OCI-M1 (cell line): ENCODE measurements at regions not wholly inside any gene's neighbourhood (a gene's known extent, or its start where the extent isn't known, plus 50 kb on each side); places are given as distances from the start of the nearest gene placed in this dataset.
"Not testable (repeated sequence)": the region's sequence is repeated elsewhere in the genome, so short reads cannot be mapped to it uniquely, and the experiment has no call there.

Source experiments
- DNase-seq: peaks from one replicate; lab custom pipeline; 2025; lab: John Stamatoyannopoulos, UW

GRCh38 chr13:107669391-107669993, 545.8 kb downstream of the LIG4 start:
- DNase-seq, result no peak

- DNase-seq, result no peak
Observed at GRCh38 chr13:107665926-107666458, 549.3 kb downstream of the LIG4 start.

- peak; percentile 61 for DNase-seq
Observed at GRCh38 chr13:107650081-107650701, 565.1 kb downstream of the LIG4 start.

- DNase-seq, result no peak
Observed at GRCh38 chr13:107649079-107649478, 566.3 kb downstream of the LIG4 start.

GRCh38 chr13:107644136-107644535, 571.2 kb downstream of the LIG4 start:
- no peak for DNase-seq

DNA sequence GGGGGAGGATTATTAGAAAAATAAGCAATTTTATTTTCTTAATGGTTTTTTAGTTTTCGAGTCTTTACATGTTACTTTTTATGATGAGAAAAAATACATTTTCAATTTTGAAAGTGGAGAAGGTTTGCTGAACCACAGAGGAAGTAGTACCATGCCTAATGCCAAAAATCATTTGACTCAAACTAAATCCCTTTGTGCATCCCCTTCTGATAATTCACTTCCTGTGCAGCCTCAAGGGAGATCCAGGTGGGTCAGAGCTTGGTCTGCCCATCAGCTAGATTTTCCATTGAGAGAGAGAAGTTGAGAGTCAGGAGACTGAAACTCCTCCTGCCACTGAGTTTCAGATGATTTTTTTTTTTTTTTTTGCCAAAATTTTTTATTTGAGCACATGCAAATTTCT, 571.7 kb downstream of the LIG4 start:
- DNase-seq, result no peak

DNA sequence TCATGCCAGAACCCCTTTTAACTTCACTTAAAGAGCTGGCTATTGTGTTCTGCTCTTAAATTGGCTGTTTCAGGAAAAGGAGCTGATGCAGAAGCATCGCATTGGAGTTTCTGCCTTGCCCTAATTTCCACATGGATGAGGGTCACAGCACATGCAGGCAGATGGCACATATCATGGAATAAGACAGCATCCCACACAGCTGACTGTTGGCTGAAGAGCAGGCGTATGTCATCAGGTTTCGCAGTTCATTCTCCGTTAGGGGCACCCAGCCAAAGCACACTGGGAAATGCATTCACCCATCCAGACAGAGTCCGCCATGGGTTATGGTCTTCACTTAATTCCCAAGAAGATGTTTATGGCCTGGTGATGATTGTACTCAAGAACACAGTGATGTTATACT, 572.5 kb downstream of the LIG4 start:
- DNase-seq, result no peak

DNA sequence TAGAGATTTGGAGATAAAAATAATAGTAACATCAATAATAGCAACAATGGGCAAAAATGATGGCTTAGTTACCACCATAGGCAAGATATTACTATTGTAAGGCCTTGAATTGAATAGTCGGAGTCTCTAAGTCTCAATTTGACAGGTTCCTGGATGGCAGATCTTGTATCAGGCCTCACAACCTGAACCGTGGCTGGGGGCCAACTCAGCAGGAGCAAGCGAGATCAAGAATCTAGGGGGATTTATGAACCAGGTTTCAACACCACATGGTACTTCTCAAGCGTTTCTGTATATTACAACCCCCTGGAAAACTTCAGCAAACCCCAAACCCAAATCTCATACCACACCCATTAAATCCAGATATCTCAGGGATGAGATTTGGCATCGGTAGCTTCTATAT, 573.8 kb downstream of the LIG4 start:
- DNase-seq, result no peak

- no peak for DNase-seq
Observed at GRCh38 chr13:107625648-107626047, 589.7 kb downstream of the LIG4 start.

GRCh38 chr13:107617527-107617926, 597.8 kb downstream of the LIG4 start:
- peak; percentile 4 for DNase-seq

DNA sequence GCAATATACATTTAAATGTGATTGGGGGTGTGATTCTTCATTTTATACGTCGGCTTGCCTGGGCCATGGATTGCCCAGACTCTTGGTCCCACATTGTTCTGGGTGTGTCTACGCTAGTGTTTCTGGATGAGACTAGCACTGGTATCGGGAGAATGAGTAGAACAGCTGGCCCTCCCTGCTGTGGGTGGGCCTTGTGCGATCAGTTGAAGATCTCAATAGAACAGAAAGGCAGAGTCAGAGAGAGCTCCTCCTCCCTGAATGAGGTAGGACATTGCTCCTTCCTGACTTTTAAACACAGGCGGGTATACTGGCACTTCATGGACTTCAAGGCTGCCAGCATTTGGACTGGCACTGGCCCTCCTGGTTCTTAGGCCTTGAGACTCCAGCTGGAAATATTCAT, 603.0 kb downstream of the LIG4 start:
- no peak for DNase-seq

GRCh38 chr13:107608736-107609135, 606.6 kb downstream of the LIG4 start:
- DNase-seq, result no peak

GRCh38 chr13:107600971-107601370, 614.4 kb downstream of the LIG4 start:
- no peak for DNase-seq

- DNase-seq, result not testable (repeated sequence)
Observed at GRCh38 chr13:107596306-107596705, 619.0 kb downstream of the LIG4 start.

- no peak for DNase-seq
Observed at GRCh38 chr13:107590556-107590955, 624.8 kb downstream of the LIG4 start.

DNA sequence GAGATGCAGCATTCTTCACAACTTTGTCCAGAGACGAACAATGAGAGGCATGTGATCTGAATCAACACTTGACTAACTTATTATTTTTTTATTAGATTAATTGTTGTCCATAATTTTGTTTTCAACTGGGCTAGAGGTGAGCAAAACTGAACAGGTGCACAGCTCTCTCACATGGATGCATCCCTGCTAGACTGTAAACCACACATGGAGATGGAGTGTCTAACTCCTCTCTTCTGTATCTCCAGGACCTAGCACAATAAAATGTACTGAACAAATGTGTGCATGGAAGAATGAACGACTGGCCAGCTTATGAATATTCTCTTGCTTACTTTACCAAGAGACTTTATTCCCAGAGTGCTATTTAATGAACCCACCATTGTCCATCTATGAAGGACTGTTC, 627.7 kb downstream of the LIG4 start:
- no peak for DNase-seq

GRCh38 chr13:107586216-107586615, 629.1 kb downstream of the LIG4 start:
- DNase-seq, result no peak

DNA sequence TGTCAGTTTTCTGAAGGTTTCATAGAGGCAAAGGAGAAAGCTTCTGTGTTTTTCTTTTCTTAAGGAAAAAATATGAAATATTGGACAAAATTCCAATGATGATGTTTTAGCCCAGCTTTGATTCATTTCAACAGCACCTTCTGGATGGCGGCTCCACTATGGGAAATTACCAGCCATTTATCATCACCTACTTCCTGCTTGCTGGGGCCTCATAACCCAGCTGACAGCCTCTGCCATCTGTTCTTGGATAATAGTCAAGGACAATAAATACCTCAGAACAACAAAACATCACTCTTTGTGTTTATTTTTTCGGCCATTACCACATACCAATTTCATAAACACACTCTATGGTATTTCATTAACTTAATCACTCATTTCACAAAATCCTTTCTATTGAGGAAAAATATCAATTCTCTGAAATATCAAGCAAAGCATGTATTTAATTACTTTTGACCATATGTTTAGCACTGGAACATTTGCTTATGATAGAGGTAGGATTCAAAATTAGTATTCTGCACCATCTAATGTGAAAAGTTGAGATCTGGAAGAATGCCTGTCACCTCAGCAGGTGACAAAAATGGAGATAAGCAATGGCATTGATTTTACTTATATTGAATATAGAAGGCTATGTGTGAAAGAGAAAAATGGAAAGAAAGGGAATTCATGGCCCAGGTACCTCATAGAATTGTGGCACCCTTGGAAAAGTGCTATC, 629.7 kb downstream of the LIG4 start:
- DNase-seq, result no peak

DNA sequence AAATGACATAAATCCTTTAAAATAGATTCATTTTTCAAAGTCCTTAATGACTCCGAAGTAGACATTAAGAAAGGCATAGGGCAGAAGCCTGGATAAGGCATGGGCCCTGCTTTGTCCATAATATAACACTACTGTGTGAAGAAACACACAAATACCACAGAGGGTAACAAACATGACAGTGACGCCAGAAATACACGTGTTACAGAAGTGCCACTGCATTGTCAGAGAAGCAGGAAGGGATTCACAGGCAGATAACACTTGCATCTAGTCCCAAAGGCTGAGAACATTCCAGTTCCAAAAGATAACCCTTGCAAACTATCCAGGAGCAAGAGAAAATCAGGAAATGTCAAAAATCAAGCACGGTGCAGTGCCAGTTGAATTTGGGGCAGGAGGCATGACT, 633.2 kb downstream of the LIG4 start:
- DNase-seq, result no peak

- DNase-seq, result no peak
Observed at GRCh38 chr13:107580741-107581412, 634.5 kb downstream of the LIG4 start.

DNA sequence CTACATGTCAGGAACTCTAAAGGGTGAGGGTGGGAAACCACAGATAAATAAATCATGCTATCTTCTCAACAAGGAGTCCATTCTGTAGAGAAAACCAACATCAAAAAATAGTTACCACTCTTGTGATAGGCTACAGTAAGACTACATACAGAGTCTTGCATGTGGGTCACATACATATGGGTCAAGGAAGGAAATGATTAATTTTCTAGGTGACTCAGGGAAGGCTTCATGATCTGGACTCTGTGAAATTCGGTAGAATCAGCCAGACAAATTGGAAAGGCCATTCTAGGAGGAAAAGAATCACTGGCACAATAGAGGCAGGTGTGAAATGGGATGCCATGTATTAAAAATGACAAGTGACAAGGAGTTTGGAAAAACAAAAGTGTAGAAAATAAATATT, 638.9 kb downstream of the LIG4 start:
- DNase-seq, result no peak

- no peak for DNase-seq
Observed at GRCh38 chr13:107574517-107575210, 640.7 kb downstream of the LIG4 start.
